ENCODE measurements at regions not wholly inside any gene's neighbourhood (a gene's known extent, or its start where the extent isn't known, plus 50 kb on each side); places are given as distances from the start of the nearest gene placed in this dataset.

GRCh38 chr15:29449136-29449535, 179.5 kb upstream of the NSMCE3 start:
- no peaks in the 10 kb centered on the region for H3K36me3 ChIP-seq (ENCODE audit: insufficient read depth in 1 of 2, low read depth in 1 of 2)
- H3K9me3 ChIP-seq = no peaks in the 10 kb centered on the region
- 47 to 55% (median 50%) methylated on average over 2 of the region's 2 CpGs for WGBS, 3 donors

GRCh38 chr15:29448320-29448719, 178.7 kb upstream of the NSMCE3 start:
- Histone ChIP-seq H3K27me3 (ENCODE audit: insufficient read depth in 3 of 3, low read length in 2 of 3) (no peaks in the 10 kb centered on the region), H3K4me1 (no peaks in the 10 kb centered on the region), H3K36me3 (ENCODE audit: insufficient read depth in 1 of 2, low read depth in 1 of 2) (no peaks in the 10 kb centered on the region), H3K27ac (no peak overlapping the region), H3K4me3 (no peak overlapping the region), H3K9me3 (no peaks in the 10 kb centered on the region)
- TF ChIP-seq CTCF (IDR thresholded peaks at IDR 0.05) = no peak
- WGBS, 3 donors = 76 to 77% (median 76%) methylated on average over 4 of the region's 4 CpGs
- DNase-seq (no peak), ATAC-seq (no peak)
- intact Hi-C loops (cut with DNase I) = no loop called here

More at GRCh38 chr15:29449136-29449535, 179.5 kb upstream of the NSMCE3 start:
- H3K27ac ChIP-seq = no peak overlapping the region
- no peak for TF ChIP-seq CTCF (IDR thresholded peaks at IDR 0.05)
- no peaks in the 10 kb centered on the region for H3K4me1 ChIP-seq
- H3K27me3 ChIP-seq (ENCODE audit: insufficient read depth in 3 of 3, low read length in 2 of 3) = no peaks in the 10 kb centered on the region
- intact Hi-C loops (cut with DNase I) = no loop called here
- DNase-seq (no peak), ATAC-seq (no peak)
- no peak overlapping the region for H3K4me3 ChIP-seq

GRCh38 chr15:29446480-29446879, 176.9 kb upstream of the NSMCE3 start:
- WGBS, 3 donors = 58 to 67% (median 59%) methylated on average over 3 of the region's 3 CpGs
- DNase-seq = no peak

GRCh38 chr15:29442532-29442931, 172.9 kb upstream of the NSMCE3 start:
- 75 to 81% (median 78%) methylated on average over 5 of the region's 5 CpGs for WGBS, 3 donors
- H3K27me3 ChIP-seq (ENCODE audit: insufficient read depth in 3 of 3, low read length in 2 of 3) = no peaks in the 10 kb centered on the region
- H3K9me3 ChIP-seq = no peaks in the 10 kb centered on the region
- no peaks in the 10 kb centered on the region for H3K36me3 ChIP-seq (ENCODE audit: insufficient read depth in 1 of 2, low read depth in 1 of 2)
- no peak for DNase-seq
- no peak overlapping the region for H3K4me3 ChIP-seq
- no peak for TF ChIP-seq CTCF (IDR thresholded peaks at IDR 0.05)
- H3K4me1 ChIP-seq = no peaks in the 10 kb centered on the region
- no peak overlapping the region for H3K27ac ChIP-seq
- intact Hi-C loops (cut with DNase I) = no loop called here
- no peak for ATAC-seq

More at GRCh38 chr15:29446480-29446879, 176.9 kb upstream of the NSMCE3 start:
- H3K4me3 ChIP-seq = no peak overlapping the region
- no peak for TF ChIP-seq CTCF (IDR thresholded peaks at IDR 0.05)
- no peak overlapping the region for H3K27ac ChIP-seq
- H3K36me3 ChIP-seq (ENCODE audit: insufficient read depth in 1 of 2, low read depth in 1 of 2) = no peaks in the 10 kb centered on the region
- no peak for ATAC-seq
- H3K4me1 ChIP-seq = no peaks in the 10 kb centered on the region
- no peaks in the 10 kb centered on the region for H3K9me3 ChIP-seq
- H3K27me3 ChIP-seq (ENCODE audit: insufficient read depth in 3 of 3, low read length in 2 of 3) = no peaks in the 10 kb centered on the region
- intact Hi-C loops (cut with DNase I) = no loop called here

GRCh38 chr15:29440541-29440940, 170.9 kb upstream of the NSMCE3 start:
- H3K27ac ChIP-seq = no peak overlapping the region
- H3K9me3 ChIP-seq = no peaks in the 10 kb centered on the region
- 75 to 79% (median 77%) methylated on average over 7 of the region's 7 CpGs for WGBS, 3 donors
- DNase-seq (no peak), ATAC-seq (no peak)
- H3K4me1 ChIP-seq = no peaks in the 10 kb centered on the region
- TF ChIP-seq CTCF (IDR thresholded peaks at IDR 0.05) = no peak
- intact Hi-C loops (cut with DNase I) = no loop called here
- no peaks in the 10 kb centered on the region for H3K27me3 ChIP-seq (ENCODE audit: insufficient read depth in 3 of 3, low read length in 2 of 3)
- no peak overlapping the region for H3K4me3 ChIP-seq
- no peaks in the 10 kb centered on the region for H3K36me3 ChIP-seq (ENCODE audit: insufficient read depth in 1 of 2, low read depth in 1 of 2)
